ENCODE measurements at regions not wholly inside any gene's neighbourhood (a gene's known extent, or its start where the extent isn't known, plus 50 kb on each side); places are given as distances from the start of the nearest gene placed in this dataset.
A peak's percentile ranks its signal among the peaks of the same experiment; 100 is the strongest.

- TF ChIP-seq CTCF (IDR thresholded peaks at IDR 0.05): no peak
- TF ChIP-seq POLR2A (IDR thresholded peaks at IDR 0.05): peak; percentile 29
- no peak for TF ChIP-seq EP300 (IDR thresholded peaks at IDR 0.05; ENCODE audit: low read depth)
- TF ChIP-seq POLR2AphosphoS5 (IDR thresholded peaks at IDR 0.05): peak in 2 of 3 donors; percentile 72 to 79
Measured at GRCh38 chr15:31263751-31264558, 62.7 kb upstream of the KLF13 start.

Measured in transverse colon (tissue), 4 donors.